ENCODE measurements at regions not wholly inside any gene's neighbourhood (a gene's known extent, or its start where the extent isn't known, plus 50 kb on each side); places are given as distances from the start of the nearest gene placed in this dataset.
A peak's percentile ranks its signal among the peaks of the same experiment; 100 is the strongest.

DNA sequence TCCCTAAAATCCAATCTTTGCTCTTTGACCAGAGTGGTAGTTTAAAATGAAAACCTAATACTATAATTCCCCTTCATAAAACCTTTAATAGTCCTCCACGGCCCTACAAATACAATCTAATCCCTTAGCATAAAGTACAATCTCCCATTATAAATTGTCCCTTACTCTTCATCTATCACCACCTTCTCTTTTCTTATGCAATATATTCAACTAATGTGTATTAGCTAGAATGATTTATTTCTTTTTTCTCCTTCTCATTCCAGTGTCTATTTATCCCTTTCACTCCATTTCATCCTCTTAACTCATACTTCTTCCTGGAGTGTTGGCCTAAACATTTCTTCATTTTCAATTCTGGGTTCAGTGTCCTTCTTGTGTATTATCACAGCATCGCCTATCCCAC lies 872.1 kb upstream of the PCDH20 start:
- TF ChIP-seq BHLHE40 (IDR thresholded peaks at IDR 0.05; ENCODE audit: borderline replicate concordance) (no peak), LEF1 (IDR thresholded peaks at IDR 0.05; ENCODE audit: borderline replicate concordance) (no peak), FOXM1 (IDR thresholded peaks at IDR 0.05; ENCODE audit: borderline replicate concordance) (no peak), HDGF (IDR thresholded peaks at IDR 0.05; ENCODE audit: borderline replicate concordance) (no peak), ELF4 (IDR thresholded peaks at IDR 0.05) (no peak), FOXA1 (IDR thresholded peaks at IDR 0.05) (no peak), ZNF384 (IDR thresholded peaks at IDR 0.05) (no peak), ARNT (IDR thresholded peaks at IDR 0.05) (no peak), SP1 (IDR thresholded peaks at IDR 0.05) (no peak), SUZ12 (IDR thresholded peaks at IDR 0.05) (no peak), FOXK2 (IDR thresholded peaks at IDR 0.05) (no peak; the same call in 1 of the 2 replicates), CTBP1 (IDR thresholded peaks at IDR 0.05; ENCODE audit: borderline replicate concordance) (peak; percentile 51; the same call in 1 of the 2 replicates)
- TF ChIP-seq, protein P1, sequence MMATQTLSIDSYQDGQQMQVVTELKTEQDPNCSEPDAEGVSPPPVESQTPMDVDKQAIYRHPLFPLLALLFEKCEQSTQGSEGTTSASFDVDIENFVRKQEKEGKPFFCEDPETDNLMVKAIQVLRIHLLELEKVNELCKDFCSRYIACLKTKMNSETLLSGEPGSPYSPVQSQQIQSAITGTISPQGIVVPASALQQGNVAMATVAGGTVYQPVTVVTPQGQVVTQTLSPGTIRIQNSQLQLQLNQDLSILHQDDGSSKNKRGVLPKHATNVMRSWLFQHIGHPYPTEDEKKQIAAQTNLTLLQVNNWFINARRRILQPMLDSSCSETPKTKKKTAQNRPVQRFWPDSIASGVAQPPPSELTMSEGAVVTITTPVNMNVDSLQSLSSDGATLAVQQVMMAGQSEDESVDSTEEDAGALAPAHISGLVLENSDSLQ (IDR thresholded peaks at IDR 0.05): peak; percentile 66

Data from HEK293T (cell line).